T1000 (cell line): ENCODE measurements at regions not wholly inside any gene's neighbourhood (a gene's known extent, or its start where the extent isn't known, plus 50 kb on each side); places are given as distances from the start of the nearest gene placed in this dataset.

Experiments
- DNase-seq: peaks from one replicate; lab custom pipeline; 2025; ENCODE audit warnings: mixed read lengths; lab: John Stamatoyannopoulos, UW

DNA sequence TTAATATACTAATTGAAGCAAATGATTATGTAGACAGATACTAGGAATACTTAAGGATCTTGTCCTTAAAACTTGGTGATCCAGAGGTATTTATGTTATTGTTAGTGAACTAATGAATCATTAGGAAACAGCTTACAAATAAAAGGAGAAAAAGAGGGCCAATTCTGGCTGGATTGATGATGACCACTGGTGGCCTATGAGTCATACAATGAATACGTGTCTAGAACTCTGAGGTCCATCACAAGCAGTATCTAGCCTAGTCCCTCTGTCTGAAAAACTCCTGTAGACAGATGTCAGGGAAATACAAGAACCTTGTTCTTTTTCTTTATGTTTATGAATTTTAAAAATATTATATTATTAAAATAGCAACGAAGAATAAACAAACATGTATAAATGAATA lies 51.7 kb upstream of the RTL1 start:
- DNase-seq = no peak

DNA sequence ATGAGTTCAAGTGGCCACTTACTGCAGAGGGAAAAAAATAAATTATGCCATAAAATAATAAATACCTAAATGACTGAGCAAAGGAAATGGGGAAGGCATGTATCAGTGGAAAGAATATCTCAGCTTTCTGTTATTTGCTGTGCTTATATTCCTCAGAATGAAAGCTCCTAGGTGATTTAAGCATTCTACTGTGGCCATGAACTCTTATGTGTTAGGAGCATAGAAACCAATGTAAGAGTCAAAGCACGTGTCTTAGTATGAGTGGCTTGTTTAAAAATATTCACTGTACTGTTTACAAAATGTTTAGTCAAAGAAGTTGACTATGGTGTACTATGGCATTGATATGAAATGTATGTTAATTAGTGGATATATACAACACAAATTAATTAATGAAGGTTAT lies 59.0 kb upstream of the RTL1 start:
- no peak for DNase-seq

DNA sequence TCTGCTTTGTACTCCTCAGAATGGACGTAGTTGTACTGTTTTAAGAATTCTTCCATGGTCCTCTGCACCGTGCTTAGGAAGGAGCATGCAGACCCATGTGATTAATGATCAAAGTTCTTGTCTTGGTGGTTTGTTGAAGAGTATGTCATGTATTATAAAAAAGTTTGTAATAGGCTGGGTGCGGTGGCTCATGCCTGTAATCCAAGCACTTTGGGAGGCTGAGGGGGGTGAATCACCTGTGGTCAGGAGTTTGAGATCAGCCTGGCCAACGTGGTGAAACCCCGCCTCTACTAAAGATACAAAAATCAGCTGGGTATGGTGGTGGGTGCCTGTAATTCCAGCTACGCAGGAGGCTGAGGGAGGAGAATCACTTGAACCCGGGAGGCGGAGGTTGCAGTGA lies 61.8 kb upstream of the RTL1 start:
- DNase-seq = no peak

DNA sequence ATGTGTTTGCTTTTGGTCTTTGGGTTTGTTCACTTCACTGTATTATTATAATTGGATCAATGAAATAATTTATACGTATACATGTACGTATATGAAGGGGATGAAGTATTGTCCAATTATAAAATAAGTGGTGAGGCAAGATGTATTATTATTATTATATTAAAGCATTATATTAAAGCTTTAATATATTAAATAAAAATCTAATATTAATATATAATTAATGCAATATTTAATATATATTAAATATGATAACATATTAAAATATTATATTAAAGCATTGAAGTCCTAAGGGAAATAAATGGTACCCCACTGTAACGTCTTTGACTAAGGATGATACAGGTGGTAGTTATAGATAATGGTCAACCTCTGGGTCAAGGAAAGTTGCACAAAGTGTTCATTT lies 63.7 kb upstream of the RTL1 start:
- DNase-seq = no peak

DNA sequence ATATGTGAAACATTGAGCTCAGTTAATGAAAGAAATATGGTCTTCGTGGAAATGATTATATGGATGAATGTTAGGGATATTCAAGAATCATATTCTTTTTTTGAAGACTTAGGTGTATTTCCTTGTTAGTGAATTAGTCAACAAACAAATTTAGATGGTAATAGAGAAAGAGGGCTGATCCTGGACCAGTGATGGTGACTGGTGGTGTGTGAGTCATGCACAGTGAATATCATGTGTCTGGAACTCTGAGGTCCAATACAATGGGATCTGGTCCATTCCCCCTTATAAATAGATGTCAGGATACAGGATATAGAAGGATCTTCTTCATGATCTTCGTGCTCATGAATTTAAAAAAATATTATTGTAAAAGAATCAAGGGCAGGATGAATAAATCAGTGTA lies 64.4 kb upstream of the RTL1 start:
- DNase-seq = no peak

DNA sequence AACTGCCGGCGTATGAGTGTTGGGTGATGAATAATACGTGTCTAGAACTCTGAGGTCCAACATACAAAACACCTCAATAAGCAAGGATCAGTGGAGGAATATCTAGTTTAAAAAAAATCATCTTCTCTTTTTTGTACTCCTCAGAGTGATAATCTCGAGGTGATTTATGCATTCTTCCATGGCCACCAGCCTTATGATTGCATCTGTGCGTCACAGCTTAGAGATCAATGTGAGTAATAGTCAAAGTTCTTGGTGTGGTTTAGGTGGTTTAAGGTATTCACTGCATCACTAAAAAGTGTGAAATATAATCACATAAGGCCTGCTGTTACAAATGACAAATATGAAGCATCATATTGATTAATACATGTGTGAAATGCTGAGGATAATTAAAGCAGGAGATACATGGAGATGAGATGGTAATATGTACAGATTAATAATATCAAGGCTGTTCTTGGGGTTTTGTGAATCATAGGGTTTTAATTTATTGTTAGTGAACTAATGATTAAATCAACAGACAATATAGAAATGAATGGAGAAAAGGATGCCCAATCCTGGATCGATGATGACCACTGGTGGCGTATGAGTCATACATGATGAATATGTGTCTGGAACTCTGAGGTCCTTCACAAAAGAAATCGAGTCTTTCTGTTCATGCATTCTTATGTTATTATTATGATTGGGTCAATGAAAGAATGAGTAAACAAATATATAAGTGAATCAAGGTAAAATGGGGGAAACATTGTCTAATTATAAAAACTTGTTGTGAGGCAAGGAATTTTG lies 68.8 kb upstream of the RTL1 start:
- DNase-seq = no peak

DNA sequence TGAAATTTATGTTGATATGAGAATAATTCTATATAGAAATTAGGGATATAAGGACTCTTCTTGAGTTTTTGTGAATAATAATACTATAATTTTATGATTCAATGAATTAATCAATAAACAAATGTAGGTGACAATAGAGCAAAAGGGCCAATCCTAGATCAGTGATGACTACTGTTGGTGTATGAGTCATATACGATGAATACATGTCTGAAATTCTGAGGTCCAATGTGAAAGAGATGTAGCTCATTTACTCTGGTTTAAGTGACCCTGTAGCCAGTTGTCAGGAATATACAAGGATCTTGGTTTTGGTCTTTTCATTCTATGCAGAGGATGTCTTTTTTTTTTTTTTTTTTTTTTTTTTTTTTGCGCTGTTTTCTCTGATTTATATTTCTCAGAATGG lies 72.1 kb upstream of the RTL1 start:
- no peak for DNase-seq

DNA sequence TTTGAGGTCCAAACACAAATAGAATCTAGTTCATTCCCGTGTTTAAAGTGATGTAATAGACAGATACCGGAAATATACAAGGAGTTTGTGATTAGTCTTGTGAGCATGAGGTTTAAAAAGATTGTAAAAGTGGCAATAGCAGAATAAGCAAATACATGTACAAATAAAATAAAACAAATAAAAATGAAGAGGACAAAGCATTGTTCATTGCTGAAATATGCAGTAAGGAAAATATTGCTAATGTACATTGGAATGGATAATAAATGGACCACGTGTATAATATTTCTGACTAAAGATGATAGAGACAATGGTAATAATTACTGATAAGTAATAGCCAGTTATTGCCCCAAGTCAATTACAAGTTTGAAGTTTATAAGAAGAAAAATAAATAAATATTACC lies 75.6 kb upstream of the RTL1 start:
- no peak for DNase-seq

DNA sequence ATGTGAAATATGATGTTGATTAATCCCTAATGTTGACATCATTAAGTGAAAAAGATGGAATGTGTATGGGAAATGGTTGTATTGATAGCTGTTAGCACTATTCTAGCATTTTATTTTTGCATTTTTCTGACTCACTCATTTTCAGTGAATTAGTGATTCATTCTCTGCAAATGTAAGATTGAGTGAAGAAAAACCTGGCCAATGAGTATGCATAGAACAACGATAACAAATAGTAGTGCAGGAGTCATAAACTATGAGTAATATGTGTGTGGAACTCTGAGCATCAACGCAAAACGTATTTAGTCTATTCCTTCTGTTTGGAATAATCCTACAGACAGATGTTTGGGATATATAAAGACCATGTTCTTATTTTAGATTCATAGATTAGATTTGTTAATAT lies 76.3 kb upstream of the RTL1 start:
- no peak for DNase-seq

DNA sequence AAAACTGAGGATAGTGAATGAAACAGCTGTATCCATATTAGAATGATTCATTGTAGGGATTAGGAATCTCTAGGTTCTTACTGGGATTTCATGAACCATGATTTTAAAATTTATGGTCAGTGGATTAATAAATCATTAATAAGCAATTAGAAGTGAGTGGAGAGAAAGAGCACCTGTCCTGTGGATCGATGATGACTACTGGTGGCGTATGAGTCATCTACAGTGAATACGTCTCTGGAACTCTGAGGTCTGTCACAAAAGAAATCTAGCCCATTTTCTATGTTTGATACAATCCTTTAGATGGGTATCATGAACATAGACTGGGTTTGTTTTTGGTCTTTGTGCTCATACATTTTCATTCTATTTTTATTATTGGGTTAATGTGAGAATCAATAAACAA lies 77.3 kb upstream of the RTL1 start:
- DNase-seq = no peak

DNA sequence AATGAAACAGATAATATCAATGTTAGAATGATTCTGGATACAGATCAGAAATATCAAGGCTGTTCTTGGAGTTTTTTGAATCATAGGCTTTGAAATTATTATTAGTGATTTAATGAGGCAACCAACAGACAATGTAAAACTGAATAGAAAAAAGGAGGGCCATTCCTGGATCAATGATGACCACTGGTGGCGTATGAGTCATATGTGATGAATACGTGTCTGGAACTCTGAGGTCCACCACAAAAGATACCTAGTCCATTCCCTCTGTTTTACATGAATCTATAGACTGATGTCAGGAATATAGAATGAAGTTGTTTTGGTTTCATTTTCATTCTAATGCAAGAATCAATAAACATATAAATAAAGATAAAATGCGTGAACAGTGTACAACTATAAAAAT lies 78.3 kb upstream of the RTL1 start:
- DNase-seq = no peak

DNA sequence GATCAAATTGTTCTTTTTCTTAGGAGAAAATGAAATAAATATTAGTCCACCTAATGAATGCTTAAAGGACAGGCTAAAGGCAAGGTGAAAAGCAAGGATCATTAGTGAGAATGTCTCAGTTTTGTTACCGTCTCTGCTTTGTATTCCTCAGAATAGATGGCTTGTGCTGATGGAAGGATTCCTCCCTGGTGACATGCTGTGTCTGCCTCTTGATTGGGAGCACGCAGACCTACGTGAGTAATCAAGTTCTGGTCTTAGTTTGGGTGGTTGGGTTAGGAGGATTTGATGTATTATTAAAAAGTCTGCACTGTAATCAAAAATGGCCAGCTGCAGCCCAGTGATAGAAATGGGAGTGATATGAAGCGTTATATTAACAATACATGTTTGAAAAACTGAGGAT lies 78.8 kb upstream of the RTL1 start:
- no peak for DNase-seq

DNA sequence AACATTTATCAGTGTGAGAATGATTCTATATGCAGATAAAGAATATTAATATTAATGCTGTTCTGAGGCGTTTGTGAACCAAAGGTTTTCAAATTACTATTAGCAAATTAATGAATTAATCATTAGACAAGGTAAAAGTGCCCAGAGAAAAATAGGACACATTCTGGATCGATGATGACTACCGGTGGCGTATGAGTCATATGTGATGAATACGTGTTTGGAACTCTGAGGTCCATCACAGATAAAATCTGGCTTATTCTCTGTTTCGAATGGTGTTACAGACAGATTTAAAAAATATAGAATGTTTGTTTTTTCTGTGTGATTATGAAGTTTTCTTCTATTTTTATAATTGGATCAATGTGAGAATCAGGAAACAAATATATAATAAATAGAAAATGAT lies 79.2 kb upstream of the RTL1 start:
- no peak for DNase-seq

DNA sequence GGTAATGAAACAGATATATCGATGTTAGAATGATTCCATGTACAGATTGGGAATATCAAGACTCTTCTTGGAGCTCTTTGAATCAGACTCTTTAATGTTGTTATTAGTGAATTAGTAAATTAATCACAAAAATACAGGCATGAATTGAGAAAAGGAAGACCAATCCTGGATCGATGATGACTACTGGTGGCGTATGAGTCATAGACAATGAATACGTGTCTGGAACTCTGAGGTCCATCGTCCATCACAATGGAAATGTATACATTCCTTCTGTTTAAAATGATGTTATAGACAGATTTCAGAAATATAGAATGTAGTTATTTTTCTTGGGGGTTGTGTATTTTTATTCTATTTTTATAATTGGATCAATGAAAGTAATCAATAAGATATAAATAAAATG lies 80.2 kb upstream of the RTL1 start:
- DNase-seq = no peak

DNA sequence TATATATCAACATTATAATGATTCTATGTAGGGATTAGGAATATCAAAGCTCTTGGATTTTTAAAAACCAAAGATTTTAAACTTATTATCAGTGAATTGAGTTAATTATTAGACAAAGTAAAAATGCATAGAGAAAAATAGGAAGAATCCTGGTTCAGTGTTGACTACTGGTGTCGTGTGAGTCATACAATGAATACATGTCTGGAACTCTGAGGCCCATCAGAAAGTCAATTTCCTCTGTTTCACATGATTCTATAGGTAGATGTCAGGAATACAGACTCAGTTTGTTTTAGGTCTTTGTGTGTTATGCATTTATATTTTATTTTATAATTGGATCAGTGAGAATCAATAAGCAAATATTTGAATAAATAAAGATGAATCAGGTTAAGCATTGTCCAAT lies 84.5 kb upstream of the RTL1 start:
- DNase-seq = no peak

DNA sequence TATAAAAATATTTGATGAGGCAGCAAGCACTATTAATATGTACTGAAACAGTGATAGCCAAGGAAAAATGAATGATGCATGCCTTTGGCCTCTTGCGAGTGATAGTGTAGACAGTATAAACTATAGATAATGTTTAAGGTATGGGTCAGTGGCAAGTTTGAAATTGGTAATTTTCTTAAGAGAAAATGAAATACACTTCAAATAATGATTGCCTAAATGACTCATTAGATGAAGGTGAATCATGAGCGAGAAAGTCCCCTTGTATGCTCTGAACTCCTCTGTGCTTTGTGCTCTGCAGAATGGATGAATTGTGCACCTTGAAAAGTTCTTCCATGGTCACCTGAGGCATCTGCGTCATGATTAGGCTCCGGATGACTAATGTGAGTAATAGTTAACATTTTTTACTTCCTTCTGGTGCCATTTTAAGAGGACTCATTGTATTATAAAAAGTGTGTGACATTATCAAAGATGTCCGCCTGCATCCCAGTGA lies 84.9 kb upstream of the RTL1 start:
- no peak for DNase-seq

DNA sequence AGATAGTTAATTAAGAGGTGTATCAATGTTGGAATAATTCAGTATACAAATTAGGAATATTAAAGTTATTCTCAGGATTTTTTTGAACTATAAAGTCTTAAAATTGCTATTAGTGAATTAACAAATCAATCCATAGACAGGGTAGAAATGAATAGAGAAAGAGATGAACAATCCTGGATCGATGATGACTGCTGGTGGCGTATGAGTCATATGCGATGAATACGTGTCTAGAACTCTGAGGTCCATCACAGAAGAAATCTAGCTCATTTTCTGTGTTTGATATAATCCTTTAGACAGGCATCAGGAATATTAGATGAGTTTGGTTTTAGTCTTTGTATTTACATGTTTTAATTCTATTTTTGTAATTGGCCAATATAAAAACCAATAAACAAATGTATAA lies 85.4 kb upstream of the RTL1 start:
- DNase-seq = no peak

DNA sequence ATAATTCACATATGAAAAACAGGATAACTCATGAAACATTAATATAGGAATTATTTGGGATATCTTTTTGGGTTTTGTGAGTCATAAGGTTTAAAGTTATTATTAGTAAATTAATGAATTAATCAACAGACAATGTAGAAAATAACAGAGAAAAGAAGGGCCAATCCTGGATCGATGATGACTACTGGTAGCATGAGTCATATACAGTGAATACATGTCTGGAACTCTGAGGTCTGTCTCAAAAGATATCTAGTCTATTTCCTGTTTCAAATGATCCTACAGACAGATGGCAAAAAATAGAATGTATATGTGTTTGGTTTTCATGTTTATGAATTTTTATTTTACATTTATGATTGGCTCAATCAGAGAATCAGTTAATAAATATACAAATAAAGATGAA lies 86.4 kb upstream of the RTL1 start:
- no peak for DNase-seq

DNA sequence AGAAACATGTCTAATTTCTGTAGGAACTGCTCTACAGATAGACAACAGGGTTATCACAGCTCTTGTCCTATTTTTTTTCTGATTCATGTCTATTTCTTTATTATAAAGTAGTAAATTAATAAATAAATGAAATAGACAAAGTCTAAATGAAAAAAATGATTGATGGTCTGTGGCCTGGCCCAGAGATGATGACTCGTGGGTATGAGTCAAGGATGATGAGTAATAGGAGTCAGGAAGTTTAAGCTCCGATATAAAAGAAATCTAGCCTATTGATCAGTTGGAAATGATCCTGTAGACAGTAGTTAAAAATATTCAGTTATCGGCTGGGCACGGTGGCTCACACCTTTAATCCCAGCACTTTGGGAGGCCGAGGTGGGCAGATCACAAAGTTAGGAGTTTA lies 90.6 kb upstream of the RTL1 start:
- no peak for DNase-seq

DNA sequence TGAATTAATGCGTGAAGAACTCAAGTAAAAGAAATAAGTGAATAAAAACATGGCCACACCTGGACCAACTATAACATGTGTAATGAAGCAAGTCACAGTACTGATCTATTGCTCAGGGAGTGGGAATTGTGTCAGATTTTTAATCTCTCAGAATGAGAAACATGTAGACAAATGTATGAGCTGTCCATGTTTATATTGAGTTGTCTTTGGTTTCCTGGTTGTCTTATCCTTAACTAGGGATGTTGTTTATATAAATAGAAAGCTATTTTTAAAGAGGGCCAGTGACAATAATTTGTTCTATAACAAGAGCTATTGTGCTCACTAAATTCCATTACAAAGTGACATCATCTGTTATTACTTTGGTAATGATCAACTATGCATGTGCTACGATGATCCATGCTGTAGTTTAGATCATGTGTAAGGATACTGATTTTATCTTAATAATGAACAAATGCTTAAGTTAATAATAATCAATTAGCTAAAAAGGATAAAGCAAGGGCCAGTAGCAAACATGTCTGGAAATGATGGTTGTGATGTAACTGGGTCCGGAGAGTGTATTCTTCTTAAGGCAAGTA lies 91.3 kb upstream of the RTL1 start:
- DNase-seq = no peak

DNA sequence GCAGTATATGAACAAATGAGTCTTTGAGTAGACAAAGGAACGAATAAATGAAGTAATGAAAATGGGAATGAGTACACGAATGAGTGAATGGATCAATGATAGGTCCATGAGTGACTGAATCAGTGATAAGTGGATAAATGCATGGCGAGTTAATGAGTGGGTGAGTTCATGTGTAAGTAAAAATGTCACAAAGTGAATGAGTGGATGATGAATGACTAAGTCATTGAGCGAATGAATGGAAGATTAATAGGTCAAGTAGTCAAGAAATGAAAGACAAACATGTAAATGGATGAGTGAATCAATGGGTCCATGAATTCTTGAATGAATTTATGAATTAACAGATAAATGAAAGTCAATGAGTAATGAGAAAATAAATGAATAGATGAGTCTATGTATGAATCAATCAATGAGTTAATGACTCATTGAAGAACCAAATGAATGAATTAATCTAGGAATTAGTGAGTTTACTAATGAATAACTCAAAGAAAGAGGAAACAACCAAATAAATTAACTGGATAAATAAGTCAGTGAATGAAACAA lies 97.3 kb upstream of the RTL1 start:
- no peak for DNase-seq

DNA sequence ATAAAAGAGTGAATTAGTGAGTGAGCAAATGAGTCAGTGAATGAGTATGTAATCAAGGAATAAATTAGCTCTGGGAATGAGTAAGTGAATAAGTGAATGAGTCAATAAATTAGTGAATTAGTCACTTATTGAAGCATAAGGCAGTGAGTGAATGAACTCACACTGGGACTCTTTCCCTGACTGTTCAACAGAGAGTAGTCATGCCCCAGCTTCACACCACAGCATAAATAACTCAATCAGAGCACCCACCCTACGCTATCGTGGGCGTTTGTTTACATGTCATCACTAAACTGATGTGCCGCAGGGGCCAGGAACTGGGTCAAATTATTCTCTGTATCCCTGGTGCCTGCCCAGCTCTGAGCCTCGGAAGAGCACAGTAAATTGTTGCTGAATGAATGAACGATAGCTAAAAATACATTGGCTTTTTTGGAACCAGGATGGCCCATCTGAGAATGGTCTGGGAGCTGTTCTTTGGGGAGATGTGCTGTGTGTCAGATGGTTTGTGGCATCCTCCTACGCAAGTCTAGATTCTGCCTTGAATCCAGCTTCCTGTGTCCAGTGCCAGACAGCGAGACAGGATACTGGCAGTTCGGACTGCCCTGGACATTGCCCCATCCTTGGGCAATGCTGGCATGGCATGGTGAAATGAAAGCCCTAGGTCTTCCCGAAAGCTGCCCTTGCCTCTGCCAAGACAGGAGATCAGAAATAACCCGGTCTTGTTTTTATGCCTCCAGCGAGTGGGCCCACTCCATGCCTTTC lies 98.0 kb upstream of the RTL1 start:
- peak; percentile 15 for DNase-seq

DNA sequence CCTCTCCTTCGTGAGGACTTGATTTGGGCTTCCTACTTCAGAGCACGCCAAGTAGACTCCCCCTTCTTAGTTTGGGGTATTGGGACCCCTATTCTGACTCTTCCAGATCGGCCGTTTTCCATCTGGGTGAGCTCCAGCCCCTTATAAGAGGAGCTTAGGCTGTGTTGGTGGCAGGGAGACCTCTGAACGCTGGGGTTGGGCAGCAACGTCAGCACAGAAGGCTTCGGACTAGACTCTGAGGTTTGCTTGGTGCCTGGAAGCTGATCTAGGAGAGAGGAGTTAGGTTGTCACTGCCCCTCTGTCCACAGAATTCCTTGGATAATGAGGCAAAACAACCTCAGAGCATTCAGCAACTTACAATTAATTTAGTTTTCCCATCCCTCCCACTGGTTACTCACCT lies 99.2 kb upstream of the RTL1 start:
- no peak for DNase-seq
